NCI-H510A treated with DMSO at 0.1 percent for 48 hours (cell line): ENCODE measurements at regions not wholly inside any gene's neighbourhood (a gene's known extent, or its start where the extent isn't known, plus 50 kb on each side); places are given as distances from the start of the nearest gene placed in this dataset.

Experiments used
- DNase-seq: peaks from one replicate; lab custom pipeline; 2025; lab: John Stamatoyannopoulos, UW

DNA sequence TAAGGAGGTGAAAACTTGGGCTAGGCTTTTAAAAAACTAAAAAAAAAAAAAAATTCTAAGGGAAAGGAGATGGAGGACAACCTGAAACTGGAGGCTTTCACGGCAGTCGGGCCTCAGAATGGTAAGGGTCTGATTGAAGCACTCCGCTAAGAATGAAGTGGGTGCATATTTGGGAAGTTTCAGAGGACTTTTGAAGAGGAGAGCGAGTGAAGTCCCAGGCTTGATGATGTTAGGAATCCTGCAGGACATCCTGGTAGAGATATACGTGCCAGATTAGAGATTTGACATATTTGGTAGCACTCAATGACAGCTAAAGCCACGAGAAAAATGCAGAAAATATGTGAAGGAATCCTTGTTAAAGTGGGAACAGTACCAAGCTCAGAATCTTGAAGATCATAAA is 186.2 kb downstream of the SNAPC1 start:
- no peak for DNase-seq

DNA sequence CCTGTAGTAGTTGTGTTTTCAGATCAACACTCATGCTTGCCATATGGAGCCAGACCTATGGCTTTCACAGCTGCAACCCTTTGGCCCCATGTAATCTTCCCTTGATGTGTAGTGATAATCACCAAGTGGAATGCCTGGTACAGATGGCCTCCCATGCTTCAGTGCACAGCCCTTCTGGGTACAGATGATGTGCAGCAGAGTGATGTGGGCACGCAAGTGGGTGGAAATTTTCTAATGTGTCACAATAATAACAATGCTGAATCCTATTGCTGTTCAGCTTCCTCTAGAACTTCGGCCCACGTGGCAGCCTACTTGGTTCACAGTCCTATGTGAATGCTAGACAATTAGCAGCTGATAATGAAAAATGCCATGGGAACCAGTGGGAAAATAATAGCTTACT is 188.1 kb downstream of the SNAPC1 start:
- no peak for DNase-seq

DNA sequence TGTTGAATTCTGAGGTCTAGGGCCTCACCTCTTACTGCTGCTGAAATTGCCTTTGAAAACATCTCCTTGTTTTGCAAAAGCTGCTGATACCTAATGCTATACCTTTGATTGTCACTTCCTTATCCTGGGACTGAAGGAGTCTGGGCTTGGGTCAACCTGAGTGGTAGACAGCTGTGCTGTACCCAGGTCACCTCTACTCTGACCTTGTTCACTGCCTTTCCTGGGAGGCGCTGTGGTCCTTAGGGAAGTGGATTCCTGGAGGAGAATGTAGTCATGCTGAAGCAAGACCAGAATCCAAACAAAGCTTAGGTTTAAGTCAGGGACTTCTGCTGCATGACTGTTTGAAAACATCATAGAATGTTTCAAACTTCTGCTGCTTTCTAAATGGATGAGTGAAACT is 191.4 kb downstream of the SNAPC1 start:
- no peak for DNase-seq

DNA sequence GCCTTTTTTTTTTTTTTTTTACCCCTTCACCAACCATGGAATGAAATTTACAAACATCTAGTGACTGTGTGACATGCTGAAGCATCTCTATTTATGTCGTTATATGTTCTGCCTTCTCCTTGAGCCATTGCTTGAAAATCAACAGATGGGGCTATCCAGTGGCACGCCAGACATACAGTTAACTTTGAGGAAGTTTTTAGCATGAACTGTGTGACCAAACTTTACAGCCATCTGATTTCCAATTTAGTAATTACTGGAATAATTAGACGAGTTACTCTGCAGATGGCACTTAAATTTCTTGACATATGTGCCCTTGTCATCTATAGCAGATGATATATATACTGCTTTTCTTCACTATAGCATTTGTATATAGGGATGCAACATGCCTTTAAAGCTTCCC is 192.1 kb downstream of the SNAPC1 start:
- no peak for DNase-seq

DNA sequence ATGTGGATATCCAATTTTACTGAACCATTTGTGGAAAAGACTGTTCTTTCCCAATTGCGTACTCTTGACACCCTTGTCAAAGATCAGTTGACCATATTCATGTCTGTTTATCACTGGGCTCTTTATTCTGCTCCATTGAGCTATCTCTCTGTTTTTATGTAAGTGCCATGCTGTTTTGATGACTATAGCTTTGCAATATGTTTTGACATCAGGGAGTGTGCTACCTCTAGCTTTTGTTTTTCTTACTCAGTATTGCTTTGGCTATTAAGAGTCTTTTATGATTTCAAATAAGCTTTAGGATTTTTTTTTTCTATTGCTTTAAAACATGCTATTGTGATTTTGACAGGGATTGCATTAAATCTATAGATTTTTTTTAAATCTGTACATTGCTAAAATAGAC is 194.3 kb downstream of the SNAPC1 start:
- no peak for DNase-seq

DNA sequence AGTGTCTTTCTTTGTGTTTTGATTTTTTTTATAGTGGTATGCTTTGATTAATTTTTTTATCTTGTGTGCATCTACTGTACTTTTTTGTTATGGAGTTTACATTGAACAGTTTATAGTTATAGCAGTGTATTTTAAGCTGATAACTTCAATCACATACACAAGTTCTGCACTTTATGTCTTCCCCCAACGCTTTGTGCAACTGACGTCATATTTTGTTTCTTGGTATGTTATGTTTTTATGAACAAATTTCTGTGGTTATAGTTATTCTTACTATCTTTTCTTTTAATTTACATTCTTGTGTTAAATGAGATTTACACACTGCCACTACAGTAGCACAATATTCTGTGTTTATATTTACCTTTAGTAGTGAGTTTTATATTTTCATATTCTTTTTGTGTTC is 197.1 kb downstream of the SNAPC1 start:
- DNase-seq: no peak

DNA sequence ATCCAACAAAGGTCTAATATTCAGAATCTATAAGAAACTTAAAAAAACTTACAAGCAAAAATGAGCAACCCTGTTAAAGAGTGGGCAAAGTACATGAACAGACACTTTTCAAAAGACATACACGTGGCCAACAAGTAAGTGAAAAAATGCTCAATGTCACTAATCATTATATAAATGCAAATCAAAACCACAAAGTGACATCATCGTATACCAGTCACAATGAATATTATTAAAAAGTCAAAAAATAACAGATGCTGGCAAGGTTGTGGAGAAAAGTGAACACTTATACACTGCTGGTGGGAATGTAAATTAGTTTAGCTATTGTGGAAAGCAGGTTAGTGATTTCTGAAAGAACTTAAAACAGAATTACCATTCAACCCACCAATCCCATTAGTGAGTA is 199.1 kb downstream of the SNAPC1 start:
- no peak for DNase-seq

DNA sequence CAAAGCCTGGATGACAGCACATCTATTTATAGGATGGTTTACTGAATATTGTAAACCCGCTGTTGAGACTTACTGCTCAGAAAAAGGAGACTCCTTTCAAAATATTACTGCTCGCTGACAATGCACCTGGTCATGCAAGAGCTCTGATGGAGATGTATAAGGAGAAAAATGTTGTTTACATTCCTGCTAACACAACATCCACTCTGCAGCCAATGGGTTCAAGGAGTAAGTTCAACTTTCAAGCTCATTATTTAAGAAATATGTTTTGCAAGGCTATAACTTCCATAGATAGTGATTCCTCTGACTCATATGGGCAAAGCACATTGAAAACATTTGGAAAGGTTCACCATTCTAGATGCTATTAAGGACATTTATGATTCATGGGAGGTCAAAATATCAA is 201.7 kb downstream of the SNAPC1 start:
- DNase-seq: no peak

DNA sequence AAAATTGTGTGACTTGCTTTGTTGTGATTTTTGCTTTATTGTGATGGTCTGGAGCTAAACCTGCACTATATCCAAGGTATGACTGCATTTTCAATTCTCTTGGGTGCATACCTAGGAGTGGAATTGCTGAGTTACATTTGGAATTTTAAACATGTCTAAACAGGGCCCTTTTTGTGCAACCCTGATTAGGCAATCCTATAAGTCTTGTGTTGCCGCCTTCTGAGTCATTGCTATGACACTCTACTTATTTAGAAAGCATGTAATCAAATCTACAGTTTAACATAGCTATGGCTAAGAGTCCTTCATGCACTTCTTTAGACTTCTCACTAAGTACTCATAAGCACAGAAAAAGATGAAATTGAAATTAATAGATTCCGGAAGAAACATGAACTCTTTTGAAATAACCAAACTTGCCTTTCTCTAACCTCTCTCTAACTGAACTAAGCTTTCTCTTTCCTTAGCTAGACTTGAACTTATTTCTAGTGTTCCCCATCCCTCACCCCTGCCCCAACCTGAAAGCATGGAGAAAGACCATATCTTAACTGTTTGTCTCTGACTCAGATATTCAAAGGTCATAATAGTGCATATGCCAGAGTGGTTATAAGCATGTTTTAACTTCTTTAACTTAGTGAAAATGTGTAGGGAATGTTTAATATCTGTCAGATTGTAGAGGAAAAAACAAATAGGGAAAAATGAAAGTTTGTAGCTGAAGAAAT is 203.0 kb downstream of the SNAPC1 start:
- no peak for DNase-seq

DNA sequence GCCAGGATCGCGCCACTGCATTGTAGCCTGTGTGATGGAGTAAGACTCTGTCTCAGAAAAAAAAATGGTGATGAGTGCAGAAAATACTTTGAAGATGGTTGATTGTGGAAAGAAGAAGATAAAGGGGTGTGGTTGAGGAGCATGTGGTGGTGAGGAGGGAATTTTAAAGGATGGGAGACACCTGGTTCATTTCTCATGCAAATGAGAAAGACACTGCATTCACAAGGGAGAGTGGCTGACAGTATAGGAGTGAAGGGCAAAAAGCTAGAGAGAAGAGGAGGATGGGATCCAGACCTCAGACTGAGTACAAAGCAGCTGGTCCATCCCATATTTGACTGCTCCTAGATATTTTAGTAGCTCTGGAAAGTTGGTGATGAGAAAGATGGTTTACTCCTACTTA is 206.0 kb downstream of the SNAPC1 start:
- DNase-seq: no peak

DNA sequence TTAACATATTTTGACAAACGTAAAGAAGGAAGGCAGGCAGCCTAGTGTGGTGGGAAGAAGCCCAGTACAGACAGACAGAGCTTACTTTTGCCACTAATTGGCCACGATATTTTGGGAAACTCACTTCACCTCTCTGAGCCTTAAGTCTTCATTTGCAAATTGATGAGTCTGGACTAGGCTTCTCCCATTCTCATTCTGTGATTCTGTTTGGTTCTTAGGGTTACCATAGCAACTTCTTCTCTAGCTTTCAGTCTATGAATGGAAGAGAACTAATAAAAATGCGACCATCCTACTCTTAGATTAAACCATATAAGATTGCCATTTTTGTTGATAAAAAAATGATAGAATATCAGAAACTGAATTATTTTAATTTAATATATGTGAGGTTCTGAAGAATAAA is 210.5 kb downstream of the SNAPC1 start:
- no peak for DNase-seq

DNA sequence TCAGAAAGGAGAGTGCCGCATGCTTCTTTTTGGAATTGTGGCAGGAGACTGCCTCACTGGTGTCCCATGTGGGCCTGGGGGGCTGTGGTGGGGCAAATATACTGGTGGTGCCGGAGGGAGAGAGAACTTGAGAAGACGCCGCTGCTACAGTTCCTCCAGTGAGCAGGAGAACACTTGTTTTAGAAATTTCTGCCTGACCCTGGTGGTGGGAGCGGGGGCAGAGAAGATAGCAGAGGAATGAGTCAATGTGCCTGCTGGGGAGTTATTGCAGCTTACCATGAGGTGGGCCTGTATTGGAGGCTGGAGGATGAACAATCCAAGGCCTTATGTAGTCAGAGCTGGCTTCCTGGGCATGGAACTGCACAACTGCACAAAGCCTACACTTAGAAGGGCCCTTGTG is 211.8 kb downstream of the SNAPC1 start:
- DNase-seq: no peak

DNA sequence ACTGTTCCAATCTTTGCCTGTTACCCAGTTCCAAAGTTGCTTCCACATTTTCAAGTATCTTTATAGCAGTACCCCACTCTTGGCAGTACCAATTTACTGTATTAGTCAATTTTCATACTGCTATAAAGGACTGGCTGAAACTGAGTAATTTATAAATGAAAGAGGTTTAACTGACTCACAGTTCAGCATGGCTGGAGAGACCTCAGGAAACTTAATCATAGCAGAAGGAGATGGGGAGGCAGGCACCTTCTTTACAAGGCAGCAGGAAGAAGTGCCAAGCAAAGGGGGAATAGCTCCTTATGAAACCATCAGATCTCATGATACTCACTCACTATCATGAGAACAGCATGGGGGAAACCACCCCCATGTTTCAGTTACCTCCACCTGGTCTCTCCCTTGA is 215.0 kb downstream of the SNAPC1 start:
- no peak for DNase-seq

DNA sequence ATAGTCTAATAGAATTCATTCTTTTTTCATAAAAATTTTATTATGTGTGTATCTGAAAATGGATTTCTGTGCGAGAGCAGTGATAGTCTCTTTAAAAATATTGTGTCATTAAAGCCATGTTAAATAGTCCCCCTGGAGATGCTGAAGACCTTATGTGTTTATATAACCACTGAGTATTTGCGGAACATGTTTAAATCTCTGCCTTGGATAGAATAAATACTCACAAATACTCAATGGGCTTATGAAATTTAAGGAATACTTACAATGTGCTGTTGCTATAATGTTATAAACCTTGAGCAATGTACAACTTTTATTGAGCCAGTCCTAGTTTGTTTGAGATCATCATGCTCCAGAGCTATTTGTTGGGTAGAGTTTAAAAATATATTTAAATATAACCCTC is 226.0 kb downstream of the SNAPC1 start:
- DNase-seq: no peak

DNA sequence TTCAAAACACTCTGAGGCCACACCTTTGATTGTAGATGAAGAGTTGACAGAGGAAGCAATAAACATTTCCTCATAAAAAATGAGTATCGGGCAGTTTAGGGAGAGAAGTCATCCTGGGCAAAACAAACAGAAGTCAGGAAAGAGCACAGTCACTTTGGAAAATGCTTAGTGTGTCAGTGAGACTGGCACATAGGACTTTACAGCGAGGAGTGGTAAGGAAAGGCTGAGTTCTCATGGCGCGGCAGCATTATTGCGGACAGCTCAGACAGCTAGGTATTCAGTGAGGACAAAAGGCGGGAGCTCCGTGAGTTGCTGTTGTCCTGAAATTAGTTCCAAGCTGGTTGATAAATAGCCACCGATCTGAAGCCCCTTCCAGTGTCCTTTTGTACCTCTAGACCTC is 229.9 kb downstream of the SNAPC1 start:
- peak; percentile 1 for DNase-seq

DNA sequence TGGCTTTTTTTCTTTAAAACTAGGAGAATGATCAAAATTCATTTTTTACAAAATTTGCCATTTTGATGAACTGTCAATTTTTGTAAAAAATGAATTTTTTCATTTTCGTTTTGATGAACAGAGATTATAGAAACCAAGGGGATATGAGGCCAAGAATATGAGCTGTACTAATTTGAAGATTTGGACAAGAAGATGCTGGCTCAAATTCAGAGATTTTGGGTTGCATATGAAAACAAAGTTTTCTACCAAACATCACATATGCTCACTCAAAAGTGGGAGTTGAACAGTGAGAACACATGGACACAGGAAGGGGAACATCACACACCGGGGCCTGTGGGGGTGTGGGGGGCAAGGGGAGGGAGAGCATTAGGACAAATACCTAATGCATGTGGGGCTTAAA is 230.7 kb downstream of the SNAPC1 start:
- DNase-seq: no peak

DNA sequence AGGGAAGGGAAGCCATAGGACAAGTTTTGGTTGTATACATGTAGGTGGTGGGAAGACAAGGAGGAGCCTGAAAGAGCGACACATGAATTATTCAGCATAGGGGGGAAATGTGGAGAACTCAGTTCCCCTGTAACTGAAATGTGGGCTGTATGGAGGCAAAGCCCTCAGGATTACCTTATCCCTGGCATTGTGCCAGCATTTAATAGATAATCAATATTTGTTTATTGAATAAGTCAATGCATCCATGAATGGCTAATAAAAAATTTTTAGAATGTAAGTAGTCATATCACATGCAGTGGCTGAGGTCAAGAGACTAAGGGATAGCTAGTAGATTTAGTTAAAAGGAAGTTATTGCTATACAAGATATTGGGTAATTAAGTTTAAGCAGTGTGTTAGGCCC is 232.4 kb downstream of the SNAPC1 start:
- DNase-seq: no peak

DNA sequence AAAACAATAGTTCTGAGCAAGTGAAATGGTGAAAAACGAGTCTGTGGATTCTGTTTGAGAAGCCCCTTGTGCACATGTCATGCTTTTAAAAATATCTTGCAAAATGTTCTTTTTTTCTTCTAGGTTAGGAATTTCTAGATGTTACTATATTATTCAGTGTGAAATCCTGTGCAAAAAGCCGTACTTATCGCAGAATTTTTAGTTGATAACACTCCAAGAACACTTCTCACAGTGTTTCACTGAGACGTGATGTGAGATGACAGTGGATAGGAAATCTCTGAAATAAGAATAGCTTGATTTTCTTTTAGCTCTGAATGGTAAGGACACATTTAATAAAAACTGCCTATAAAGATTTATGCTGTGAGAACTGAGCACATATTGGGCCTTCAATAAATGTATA is 234.5 kb downstream of the SNAPC1 start:
- no peak for DNase-seq

DNA sequence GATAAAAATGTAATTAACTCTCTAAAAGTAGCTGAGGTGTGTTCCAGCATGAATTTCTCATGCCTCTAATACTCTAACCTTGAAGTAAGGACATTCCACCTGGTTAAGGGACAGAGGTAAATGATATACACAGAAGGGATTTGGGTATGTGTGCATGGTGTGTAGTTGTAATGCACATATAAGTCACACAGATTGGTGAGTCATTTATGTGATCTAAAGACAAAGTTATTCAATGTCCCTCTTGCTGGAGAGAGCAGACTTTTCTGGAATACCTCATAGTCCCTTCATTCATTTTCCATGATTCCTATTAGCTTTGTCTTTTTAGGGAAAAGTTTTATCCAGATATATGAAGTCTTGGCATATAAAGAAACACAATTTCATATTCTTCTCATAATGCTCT is 234.9 kb downstream of the SNAPC1 start:
- no peak for DNase-seq

DNA sequence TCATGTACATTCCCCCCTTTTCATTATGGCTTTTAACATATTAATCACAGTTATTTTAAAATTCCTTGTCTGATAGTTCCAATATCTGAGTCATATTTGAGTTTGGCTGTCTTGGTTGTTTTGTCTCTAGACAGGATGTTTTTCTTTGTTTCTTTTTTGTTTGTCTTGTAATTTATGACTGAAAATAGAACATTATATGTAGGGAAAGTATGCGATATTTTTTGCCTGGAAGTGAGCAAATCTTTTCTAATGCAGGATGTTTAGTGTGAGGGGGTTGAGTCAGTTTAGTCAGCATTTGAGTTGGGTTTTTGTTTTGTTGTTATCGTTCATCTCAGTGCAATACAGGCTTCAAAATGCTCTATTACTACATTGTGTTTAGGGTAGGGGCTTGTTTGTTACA is 239.7 kb downstream of the SNAPC1 start:
- DNase-seq: no peak

DNA sequence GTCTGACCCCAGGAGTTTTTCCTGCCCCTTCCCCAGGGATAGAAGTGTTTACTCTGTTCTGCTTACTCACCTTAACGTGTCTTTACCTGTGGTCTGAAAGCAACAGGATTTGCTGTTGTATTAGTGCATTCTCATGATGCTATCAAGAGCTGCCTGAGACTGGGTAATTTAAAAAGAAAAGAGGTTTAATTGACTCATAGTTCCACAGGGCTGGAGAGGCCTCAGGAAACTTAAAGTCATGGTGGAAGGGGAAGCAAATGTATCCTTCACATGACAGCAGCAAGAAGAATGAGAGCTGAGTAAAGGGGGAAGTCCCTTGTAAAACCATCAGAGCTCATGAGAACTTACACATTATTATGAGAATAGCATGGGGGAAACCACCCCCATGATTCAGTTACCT is 240.4 kb downstream of the SNAPC1 start:
- no peak for DNase-seq

DNA sequence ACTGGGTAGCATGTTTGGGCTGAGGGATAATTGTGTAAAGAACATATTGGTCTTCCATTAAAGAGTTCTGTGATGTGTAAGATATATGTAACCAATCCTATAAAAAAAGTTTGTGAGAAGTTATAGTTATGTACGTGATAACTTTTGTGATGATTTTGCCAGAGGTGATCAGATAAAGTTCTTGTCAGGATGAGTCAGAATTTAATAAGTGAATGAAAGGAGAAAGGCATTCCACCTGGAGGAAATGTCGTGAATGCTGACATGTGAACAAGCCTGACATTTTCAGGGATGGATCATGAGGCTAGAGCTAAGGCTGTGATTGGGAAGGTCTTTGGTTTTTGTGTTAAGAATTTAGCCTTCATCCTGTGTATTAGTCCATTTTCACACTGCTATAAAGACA is 241.5 kb downstream of the SNAPC1 start:
- DNase-seq: no peak

DNA sequence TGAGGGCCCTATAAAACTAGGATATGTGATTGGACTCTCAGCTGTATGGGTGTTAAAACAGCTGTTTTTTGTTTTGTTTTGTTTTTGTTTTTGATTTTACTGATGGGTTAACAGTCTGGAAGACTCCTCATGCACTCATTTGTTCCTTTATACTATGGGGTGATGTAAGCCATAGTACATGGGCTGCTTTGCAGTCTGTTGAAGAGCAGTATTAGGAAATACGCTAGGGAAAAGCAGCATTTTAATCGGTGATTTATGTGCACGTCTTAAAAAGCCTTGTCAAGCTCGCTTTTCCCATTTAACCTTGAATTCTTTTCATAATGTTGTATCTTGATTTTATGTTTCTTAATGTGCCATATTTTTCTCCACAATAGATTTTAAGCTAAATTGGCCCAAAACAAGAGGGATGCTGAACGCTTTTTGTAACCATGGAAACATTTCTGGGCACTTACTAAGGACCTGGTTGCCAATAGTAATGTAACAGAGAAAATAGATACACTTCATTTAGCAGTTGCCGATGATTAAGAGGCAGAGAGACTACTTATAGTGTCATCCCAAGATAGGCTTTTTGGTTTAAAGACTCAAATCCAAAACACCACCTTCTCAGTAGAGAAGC is 244.0 kb downstream of the SNAPC1 start:
- DNase-seq: no peak

DNA sequence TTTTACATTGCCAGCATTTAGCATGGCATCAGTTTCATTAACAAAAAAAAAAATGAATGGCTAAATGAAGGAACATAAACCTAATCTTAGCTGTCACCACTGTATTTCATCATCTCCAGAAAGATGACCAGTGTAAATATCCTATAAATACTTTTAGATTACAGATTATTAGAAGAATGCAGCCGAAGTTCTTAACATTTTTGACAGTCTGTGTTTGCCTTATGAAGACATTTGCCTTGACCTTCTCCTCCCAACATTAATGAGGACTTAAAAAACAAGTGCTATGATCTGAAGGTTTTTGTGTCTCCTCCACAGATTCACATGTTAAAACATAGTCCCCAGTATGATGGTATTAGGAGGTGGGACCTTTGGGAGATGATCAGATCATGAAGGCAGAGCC is 253.0 kb downstream of the SNAPC1 start:
- DNase-seq: no peak
